ENCODE measurements at regions not wholly inside any gene's neighbourhood (a gene's known extent, or its start where the extent isn't known, plus 50 kb on each side); places are given as distances from the start of the nearest gene placed in this dataset.

- 73 to 86% (median 81%) methylated on average over 1 of the region's 1 CpG for WGBS, 5 donors
- H3K9me3 ChIP-seq: no peaks in the 10 kb centered on the region
- no peaks in the 10 kb centered on the region for H3K36me3 ChIP-seq
- TF ChIP-seq CTCF (IDR thresholded peaks at IDR 0.05 in 8 of 11, conservative IDR thresholded peaks at IDR 0.05 in 3 of 11) (no peak), POLR2AphosphoS5 (IDR thresholded peaks at IDR 0.05) (no peak), POLR2A (IDR thresholded peaks at IDR 0.05) (no peak)
- DNase-seq: no peak
- intact Hi-C loops (cut with DNase I; ENCODE audit: low total_unique reads): no loop called here
- no peak overlapping the region for H3K4me3 ChIP-seq
- H3K27me3 ChIP-seq (replicated peaks in 1 of 7): no peaks in the 10 kb centered on the region
- H3K4me1 ChIP-seq: peaks cover 0 to 5% (median 0%) of the 10 kb centered on the region in 6 donors
- no peak overlapping the region for H3K27ac ChIP-seq
These were observed 68.5 kb downstream of the CCDC71L start for GRCh38 chr7:106592282-106593027.

DNA sequence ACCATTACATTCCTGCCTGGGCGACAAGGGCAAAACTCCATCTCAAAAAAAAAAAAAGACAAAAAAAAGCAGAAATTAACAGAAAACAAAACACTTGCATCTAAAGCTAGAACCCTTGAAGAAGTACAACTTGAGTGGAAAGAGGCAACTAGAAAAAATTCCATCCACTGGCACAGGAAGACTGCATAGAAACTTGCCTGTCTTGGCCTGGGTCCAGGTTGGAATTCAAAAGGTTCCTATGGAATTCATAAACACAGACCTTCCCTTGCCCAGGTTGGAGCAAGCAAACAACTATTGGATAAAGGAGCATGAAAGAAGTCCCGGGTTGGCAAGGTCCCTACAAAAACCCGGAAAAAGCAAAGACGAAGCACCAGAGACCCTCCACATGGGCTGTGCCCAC lies 69.8 kb downstream of the CCDC71L start:
- intact Hi-C loops (cut with DNase I; ENCODE audit: low total_unique reads): no loop called here
- TF ChIP-seq CTCF (IDR thresholded peaks at IDR 0.05 in 8 of 11, conservative IDR thresholded peaks at IDR 0.05 in 3 of 11): no peak
- no peak for TF ChIP-seq POLR2AphosphoS5 (IDR thresholded peaks at IDR 0.05)
- TF ChIP-seq POLR2A (IDR thresholded peaks at IDR 0.05): no peak
- no peaks in the 10 kb centered on the region for H3K36me3 ChIP-seq
- H3K9me3 ChIP-seq: no peaks in the 10 kb centered on the region
- 90 to 97% (median 95%) methylated on average over 4 of the region's 4 CpGs for WGBS, 5 donors
- H3K4me3 ChIP-seq: no peak overlapping the region
- no peaks in the 10 kb centered on the region for H3K27me3 ChIP-seq (replicated peaks in 1 of 7)
- H3K4me1 ChIP-seq: peaks cover 0 to 5% (median 0%) of the 10 kb centered on the region in 6 donors
- DNase-seq: no peak
- peak overlapping the region in 4 of 8 donors; percentile 29 to 65 (median 44) for H3K27ac ChIP-seq

- no peaks in the 10 kb centered on the region for H3K9me3 ChIP-seq
- TF ChIP-seq POLR2A (IDR thresholded peaks at IDR 0.05) (no peak), POLR2AphosphoS5 (IDR thresholded peaks at IDR 0.05) (no peak), CTCF (IDR thresholded peaks at IDR 0.05 in 8 of 11, conservative IDR thresholded peaks at IDR 0.05 in 3 of 11) (no peak)
- peak overlapping the region in 4 of 8 donors; percentile 29 to 65 (median 44) for H3K27ac ChIP-seq
- H3K4me3 ChIP-seq: no peak overlapping the region
- 22 to 39% (median 27%) methylated on average over 3 of the region's 3 CpGs for WGBS, 5 donors
- H3K36me3 ChIP-seq: no peaks in the 10 kb centered on the region
- no peak for DNase-seq
- intact Hi-C loops (cut with DNase I; ENCODE audit: low total_unique reads): no loop called here
- peaks cover 0 to 5% (median 0%) of the 10 kb centered on the region in 6 donors for H3K4me1 ChIP-seq
- H3K27me3 ChIP-seq (replicated peaks in 1 of 7): no peaks in the 10 kb centered on the region
These were observed 70.6 kb downstream of the CCDC71L start for GRCh38 chr7:106590209-106590816.

- WGBS, 5 donors: 92 to 96% (median 93%) methylated on average over 6 of the region's 6 CpGs
- no peak for TF ChIP-seq CTCF (IDR thresholded peaks at IDR 0.05 in 8 of 11, conservative IDR thresholded peaks at IDR 0.05 in 3 of 11)
- no peak for TF ChIP-seq POLR2AphosphoS5 (IDR thresholded peaks at IDR 0.05)
- TF ChIP-seq POLR2A (IDR thresholded peaks at IDR 0.05): no peak
- no peaks in the 10 kb centered on the region for H3K27me3 ChIP-seq (replicated peaks in 1 of 7)
- no peak overlapping the region for H3K4me3 ChIP-seq
- no peaks in the 10 kb centered on the region for H3K9me3 ChIP-seq
- H3K4me1 ChIP-seq: peaks cover 0 to 5% (median 0%) of the 10 kb centered on the region in 6 donors
- H3K36me3 ChIP-seq: no peaks in the 10 kb centered on the region
- no peak for DNase-seq
- intact Hi-C loops (cut with DNase I; ENCODE audit: low total_unique reads): no loop called here
- H3K27ac ChIP-seq: no peak overlapping the region
These were observed 71.6 kb downstream of the CCDC71L start for GRCh38 chr7:106589198-106589879.

All from spleen (tissue), 11 donors.